Gastroesophageal sphincter (tissue), 4 donors: ENCODE measurements at regions not wholly inside any gene's neighbourhood (a gene's known extent, or its start where the extent isn't known, plus 50 kb on each side); places are given as distances from the start of the nearest gene placed in this dataset.

Source experiments
- ATAC-seq: fragments of 150-250 bp; one replicate; pipeline ENCODE4 v1.9.1; 2016; ENCODE audit warnings: mild to moderate bottlenecking, moderate library complexity
- H3K27ac ChIP-seq, 4 donors: fragments of 200-600 bp; sonication (generic) in 3 of 4; 1 replicate in 3 of 4; 2 replicates in 1 of 4; pipeline ENCODE4 v1.5.1; 2016 to 2019
- H3K27me3 ChIP-seq: fragments of 200-600 bp; sonication (generic); one replicate; pipeline ENCODE4 v1.5.1; 2019
- H3K36me3 ChIP-seq, 2 donors: fragments of 200-600 bp; sonication (generic); one replicate each; pipeline ENCODE4 v1.5.1; 2019; ENCODE audit warnings: control low read depth in 1 of 2
- H3K4me1 ChIP-seq, 3 donors: fragments of 200-600 bp; sonication (generic); 1 replicate in 2 of 3; 2 replicates in 1 of 3; pipeline ENCODE4 v1.5.1; 2016 to 2019; ENCODE audit warnings: control low read depth in 2 of 3
- H3K4me3 ChIP-seq, 2 donors: fragments of 200-600 bp; sonication (generic); one replicate each; pipeline ENCODE4 v1.5.1; 2019; ENCODE audit warnings: mild to moderate bottlenecking in 1 of 2, moderate library complexity in 1 of 2
- H3K9me3 ChIP-seq, 3 donors: fragments of 200-600 bp; sonication (generic); one replicate each; pipeline ENCODE4 v1.5.1; 2017 to 2019; ENCODE audit warnings: control low read depth in 2 of 3
- CTCF ChIP-seq, 4 experiments: fragments of 200-600 bp in 2 of 4; fragments of 450-650 bp in 2 of 4; sonication (generic) in 1 of 4; IDR thresholded peaks; one replicate each; pipeline ENCODE4 v1.5.1; 2017 to 2019; ENCODE audit warnings: antibody characterized with exemption in 4 of 4, mild to moderate bottlenecking in 2 of 4, moderate library complexity in 2 of 4
- EP300 ChIP-seq: sonication (generic); formaldehyde crosslinking; IDR thresholded peaks from one replicate; pipeline ENCODE4 v1.6.1; 2017; ENCODE audit warnings: antibody characterized with exemption, mild to moderate bottlenecking
- POLR2A ChIP-seq, 2 donors: fragments of 450-650 bp; IDR thresholded peaks; one replicate each; pipeline ENCODE4 v1.6.1; 2017; ENCODE audit warnings: antibody characterized with exemption in 2 of 2, mild to moderate bottlenecking in 2 of 2, moderate library complexity in 1 of 2
- POLR2AphosphoS5 ChIP-seq: sonication (generic); formaldehyde crosslinking; IDR thresholded peaks from one replicate; pipeline ENCODE4 v1.6.1; 2017; ENCODE audit warnings: antibody characterized with exemption
- WGBS, 2 donors: methylation state at CpG; one replicate each; pipeline ENCODE4 v1.1.5; 2018; ENCODE audit warnings: low coverage in 1 of 2; 5-methylcytosine and 5-hydroxymethylcytosine counted together

GRCh38 chr3:152756807-152757206 lies 78.1 kb upstream of the P2RY1 start:
- no peak for ATAC-seq
- Histone ChIP-seq H3K36me3 (no peaks in the 10 kb centered on the region), H3K27me3 (no peaks in the 10 kb centered on the region), H3K9me3 (no peaks in the 10 kb centered on the region), H3K27ac (no peak overlapping the region), H3K4me1 (no peaks in the 10 kb centered on the region), H3K4me3 (no peak overlapping the region)
- no peak for TF ChIP-seq POLR2AphosphoS5
- no peak for TF ChIP-seq CTCF (IDR thresholded peaks at IDR 0.05)
- no peak for TF ChIP-seq EP300
- no peak for TF ChIP-seq POLR2A (IDR thresholded peaks at IDR 0.05)

DNA sequence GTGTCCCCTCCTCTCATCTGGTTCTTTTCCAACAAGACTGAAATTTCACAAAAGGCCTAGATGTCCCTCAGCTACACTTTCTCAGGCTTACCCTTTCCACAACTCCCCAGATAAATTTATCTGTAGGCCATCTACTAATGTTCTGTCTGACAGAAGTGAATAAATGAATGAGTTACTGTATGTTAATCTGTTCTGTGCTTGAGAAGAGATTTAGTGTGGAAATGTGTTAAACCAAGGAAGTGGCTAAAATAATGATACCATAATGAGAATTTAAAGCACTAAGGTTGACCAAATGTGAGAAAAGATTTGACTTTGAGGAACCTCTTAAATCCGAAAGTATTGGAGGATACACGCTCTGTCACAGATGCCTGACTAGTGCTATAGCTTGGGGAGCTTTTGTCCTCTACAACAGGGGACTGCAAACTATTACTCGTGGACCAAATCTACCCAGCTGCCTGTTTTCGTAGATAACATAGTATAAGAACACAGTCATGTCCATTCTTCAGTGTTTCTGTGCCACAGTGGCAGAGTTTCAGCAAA lies 74.8 kb upstream of the P2RY1 start:
- Histone ChIP-seq H3K27me3 (no peaks in the 10 kb centered on the region), H3K4me3 (no peak overlapping the region), H3K36me3 (no peaks in the 10 kb centered on the region), H3K4me1 (no peaks in the 10 kb centered on the region), H3K9me3 (peaks cover 0 to 16% (median 0%) of the 10 kb centered on the region in 3 donors), H3K27ac (no peak overlapping the region)
- 85 to 94% methylated on average over 4 of the region's 4 CpGs for WGBS, 2 donors
- no peak for TF ChIP-seq POLR2A (IDR thresholded peaks at IDR 0.05)
- TF ChIP-seq POLR2AphosphoS5, result no peak
- no peak for ATAC-seq

GRCh38 chr3:152760591-152760990 lies 74.3 kb upstream of the P2RY1 start:
- Histone ChIP-seq H3K4me1 (no peaks in the 10 kb centered on the region), H3K27ac (no peak overlapping the region), H3K4me3 (no peak overlapping the region), H3K36me3 (no peaks in the 10 kb centered on the region), H3K9me3 (peaks cover 0 to 21% (median 0%) of the 10 kb centered on the region in 3 donors), H3K27me3 (no peaks in the 10 kb centered on the region)
- 83 to 98% methylated on average over 2 to 3 of the region's 3 CpGs for WGBS, 2 donors
- TF ChIP-seq CTCF (IDR thresholded peaks at IDR 0.05) (no peak), POLR2AphosphoS5 (no peak), EP300 (no peak), POLR2A (IDR thresholded peaks at IDR 0.05) (no peak)
- no peak for ATAC-seq

- peaks cover 0 to 22% (median 0%) of the 10 kb centered on the region in 3 donors for H3K9me3 ChIP-seq
- H3K36me3 ChIP-seq, result no peaks in the 10 kb centered on the region
- no peak overlapping the region for H3K27ac ChIP-seq
- no peak for ATAC-seq
- no peaks in the 10 kb centered on the region for H3K4me1 ChIP-seq
- 57 to 73% methylated on average over 3 of the region's 3 CpGs for WGBS, 2 donors
- no peak overlapping the region for H3K4me3 ChIP-seq
- no peak for TF ChIP-seq CTCF (IDR thresholded peaks at IDR 0.05)
- TF ChIP-seq POLR2AphosphoS5, result no peak
- TF ChIP-seq EP300, result no peak
- TF ChIP-seq POLR2A (IDR thresholded peaks at IDR 0.05), result no peak
- no peaks in the 10 kb centered on the region for H3K27me3 ChIP-seq
Measured at GRCh38 chr3:152768478-152768877, 66.5 kb upstream of the P2RY1 start.

- Histone ChIP-seq H3K4me1 (no peaks in the 10 kb centered on the region), H3K4me3 (no peak overlapping the region), H3K27ac (no peak overlapping the region), H3K9me3 (peaks cover 0 to 12% (median 0%) of the 10 kb centered on the region in 3 donors), H3K27me3 (no peaks in the 10 kb centered on the region), H3K36me3 (no peaks in the 10 kb centered on the region)
- no peak for ATAC-seq
- TF ChIP-seq POLR2A (IDR thresholded peaks at IDR 0.05) (no peak), EP300 (no peak), CTCF (IDR thresholded peaks at IDR 0.05) (no peak)
Measured at GRCh38 chr3:152769523-152769922, 65.4 kb upstream of the P2RY1 start.
